ENCODE measurements at regions not wholly inside any gene's neighbourhood (a gene's known extent, or its start where the extent isn't known, plus 50 kb on each side); places are given as distances from the start of the nearest gene placed in this dataset.

DNA sequence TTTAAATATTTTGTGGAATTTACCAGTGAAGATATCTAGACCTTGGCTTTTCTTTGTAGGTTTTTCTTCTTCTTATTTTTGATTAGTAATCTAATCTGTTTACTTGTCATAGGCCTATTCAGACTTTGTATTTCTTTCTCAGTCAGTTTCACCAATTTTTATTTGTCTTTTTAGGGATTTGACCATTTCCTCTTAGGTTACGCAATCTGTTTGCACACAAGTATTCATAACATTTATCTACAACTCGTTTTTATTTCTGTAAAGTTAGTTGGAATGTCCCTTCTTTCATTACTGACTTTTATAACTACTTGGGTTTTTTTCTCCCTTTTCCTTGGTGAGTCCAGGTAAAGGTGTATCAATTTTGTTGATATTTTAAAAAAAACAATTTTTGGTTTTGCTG lies 545.7 kb downstream of the AACS start:
- TF ChIP-seq GATA2 (IDR thresholded peaks at IDR 0.05; ENCODE audit: insufficient read depth, insufficient read length, low read depth, low read length) (no peak), POLR2A (IDR thresholded peaks at IDR 0.05; ENCODE audit: low read depth, low read length) (no peak), JUN (IDR thresholded peaks at IDR 0.05; ENCODE audit: borderline replicate concordance, insufficient read depth, insufficient read length, low read depth) (no peak), FOS (IDR thresholded peaks at IDR 0.05; ENCODE audit: borderline replicate concordance, insufficient read depth, low read length) (no peak)
- TF ChIP-seq, protein P1, sequence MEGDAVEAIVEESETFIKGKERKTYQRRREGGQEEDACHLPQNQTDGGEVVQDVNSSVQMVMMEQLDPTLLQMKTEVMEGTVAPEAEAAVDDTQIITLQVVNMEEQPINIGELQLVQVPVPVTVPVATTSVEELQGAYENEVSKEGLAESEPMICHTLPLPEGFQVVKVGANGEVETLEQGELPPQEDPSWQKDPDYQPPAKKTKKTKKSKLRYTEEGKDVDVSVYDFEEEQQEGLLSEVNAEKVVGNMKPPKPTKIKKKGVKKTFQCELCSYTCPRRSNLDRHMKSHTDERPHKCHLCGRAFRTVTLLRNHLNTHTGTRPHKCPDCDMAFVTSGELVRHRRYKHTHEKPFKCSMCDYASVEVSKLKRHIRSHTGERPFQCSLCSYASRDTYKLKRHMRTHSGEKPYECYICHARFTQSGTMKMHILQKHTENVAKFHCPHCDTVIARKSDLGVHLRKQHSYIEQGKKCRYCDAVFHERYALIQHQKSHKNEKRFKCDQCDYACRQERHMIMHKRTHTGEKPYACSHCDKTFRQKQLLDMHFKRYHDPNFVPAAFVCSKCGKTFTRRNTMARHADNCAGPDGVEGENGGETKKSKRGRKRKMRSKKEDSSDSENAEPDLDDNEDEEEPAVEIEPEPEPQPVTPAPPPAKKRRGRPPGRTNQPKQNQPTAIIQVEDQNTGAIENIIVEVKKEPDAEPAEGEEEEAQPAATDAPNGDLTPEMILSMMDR (IDR thresholded peaks at IDR 0.05; ENCODE audit: extremely low read depth in 1 of 2, insufficient read depth in 1 of 2, low read depth in 1 of 2, low read length in 2 of 2), result no peak

All from endothelial cell of umbilical vein (primary cell).